Liver (tissue), 7 donors: ENCODE measurements at regions not wholly inside any gene's neighbourhood (a gene's known extent, or its start where the extent isn't known, plus 50 kb on each side); places are given as distances from the start of the nearest gene placed in this dataset.

Source experiments
- DNase-seq: peaks from one replicate; pipeline ENCODE4 v3.0.0-alpha.2; 2017; ENCODE audit warnings: low spot score
- H3K27ac ChIP-seq, 2 donors: one replicate each; pipeline ENCODE4 v1.7.0; 2013; ENCODE audit warnings: inconsistent platforms in 2 of 2, low read length in 2 of 2, control low read depth in 1 of 2, low read depth in 1 of 2, mild to moderate bottlenecking in 1 of 2
- H3K27me3 ChIP-seq, 4 donors: one replicate each; pipeline versions ENCODE4 v1.6.1 to v1.7.0; 2013; ENCODE audit warnings: low read length in 3 of 4, inconsistent platforms in 1 of 4, mild to moderate bottlenecking in 1 of 4, moderate library complexity in 1 of 4; ENCODE audit not compliant: control insufficient read depth in 4 of 4, insufficient read depth in 4 of 4
- H3K36me3 ChIP-seq, 4 donors: one replicate each; pipeline versions ENCODE4 v1.6.1 to v1.7.0; 2013; ENCODE audit warnings: low read length in 3 of 4, mild to moderate bottlenecking in 3 of 4, low read depth in 1 of 4, moderate library complexity in 1 of 4; ENCODE audit not compliant: control insufficient read depth in 4 of 4, insufficient read depth in 3 of 4
- H3K4me1 ChIP-seq, 4 donors: one replicate each; pipeline versions ENCODE4 v1.6.1 to v1.7.0; 2013; ENCODE audit warnings: low read length in 3 of 4, mild to moderate bottlenecking in 3 of 4, moderate library complexity in 1 of 4; ENCODE audit not compliant: control insufficient read depth in 4 of 4, insufficient read depth in 4 of 4
- H3K4me3 ChIP-seq, 3 donors: one replicate each; pipeline versions ENCODE4 v1.6.1 to v1.7.0; 2013; ENCODE audit warnings: low read length in 3 of 3, control low read depth in 1 of 3, low read depth in 1 of 3, mild to moderate bottlenecking in 1 of 3
- H3K9ac ChIP-seq, 2 donors: one replicate each; pipeline ENCODE4 v1.7.0; 2013; ENCODE audit warnings: low read length in 2 of 2, mild to moderate bottlenecking in 2 of 2, moderate library complexity in 2 of 2, control low read depth in 1 of 2, low read depth in 1 of 2
- H3K9me3 ChIP-seq, 4 donors: one replicate each; pipeline versions ENCODE4 v1.6.1 to v1.7.0; 2013; ENCODE audit warnings: low read length in 3 of 4; ENCODE audit not compliant: control insufficient read depth in 4 of 4
- ATF3 ChIP-seq: IDR thresholded peaks from 2 replicates; pipeline ENCODE4 v1.6.1; 2016; ENCODE audit warnings: antibody characterized with exemption
- EGR1 ChIP-seq, 2 donors: IDR thresholded peaks; 2 replicates each; pipeline ENCODE4 v1.6.1; 2016 to 2018; ENCODE audit warnings: antibody characterized with exemption in 2 of 2, low read depth in 2 of 2
- FOXA1 ChIP-seq: IDR thresholded peaks from 2 replicates; pipeline ENCODE4 v1.6.1; 2016; ENCODE audit warnings: antibody characterized with exemption
- FOXA2 ChIP-seq: IDR thresholded peaks from 2 replicates; pipeline ENCODE4 v1.6.1; 2016; ENCODE audit warnings: antibody characterized with exemption
- GABPA ChIP-seq, 2 donors: IDR thresholded peaks in 1 of 2; conservative IDR thresholded peaks in 1 of 2; 2 replicates each; pipeline ENCODE4 v1.6.1; 2016; ENCODE audit warnings: antibody characterized with exemption in 2 of 2, mild to moderate bottlenecking in 1 of 2, moderate library complexity in 1 of 2
- HNF4A ChIP-seq, 2 donors: conservative IDR thresholded peaks; 2 replicates each; pipeline ENCODE4 v1.6.1; 2016; ENCODE audit warnings: antibody characterized with exemption in 2 of 2, mild to moderate bottlenecking in 2 of 2
- HNF4G ChIP-seq: IDR thresholded peaks from 2 replicates; pipeline ENCODE4 v1.6.1; 2016; ENCODE audit warnings: antibody characterized with exemption
- JUND ChIP-seq, 2 donors: IDR thresholded peaks; 2 replicates each; pipeline ENCODE4 v1.6.1; 2016; ENCODE audit warnings: antibody characterized with exemption in 2 of 2
- MAX ChIP-seq: IDR thresholded peaks from 2 replicates; pipeline ENCODE4 v1.6.1; 2016; ENCODE audit warnings: antibody characterized with exemption
- NR2F2 ChIP-seq: IDR thresholded peaks from 2 replicates; pipeline ENCODE4 v1.6.1; 2016; ENCODE audit warnings: antibody characterized with exemption
- RAD21 ChIP-seq, 2 donors: IDR thresholded peaks; 2 replicates each; pipeline ENCODE4 v1.6.1; 2016; ENCODE audit warnings: antibody characterized with exemption in 2 of 2, mild to moderate bottlenecking in 2 of 2
- REST ChIP-seq: IDR thresholded peaks from 2 replicates; pipeline ENCODE4 v1.6.1; 2016; ENCODE audit warnings: antibody characterized with exemption, mild to moderate bottlenecking
- RXRA ChIP-seq, 2 donors: IDR thresholded peaks; 2 replicates each; pipeline ENCODE4 v1.6.1; 2017 to 2018; ENCODE audit warnings: antibody characterized with exemption in 2 of 2, mild to moderate bottlenecking in 1 of 2
- SP1 ChIP-seq: IDR thresholded peaks from 2 replicates; pipeline ENCODE4 v1.6.1; 2018; ENCODE audit warnings: antibody characterized with exemption, mild to moderate bottlenecking
- TAF1 ChIP-seq: conservative IDR thresholded peaks from 2 replicates; pipeline ENCODE4 v1.6.1; 2016; ENCODE audit warnings: antibody characterized with exemption, mild to moderate bottlenecking
- YY1 ChIP-seq: IDR thresholded peaks from 2 replicates; pipeline ENCODE4 v1.6.1; 2016; ENCODE audit warnings: antibody characterized with exemption, mild to moderate bottlenecking
- ZBTB33 ChIP-seq: IDR thresholded peaks from 2 replicates; pipeline ENCODE4 v1.6.1; 2016; ENCODE audit warnings: antibody characterized with exemption
- WGBS: extraction: QIAGEN DNeasy Blood & Tissue Kit; methylation state at CpG from one replicate; pipeline ENCODE4 v1.1.7; 2013; 5-methylcytosine and 5-hydroxymethylcytosine counted together
- donor health status: healthy.
- donor health status: healthy.
- donor health status: healthy.
- donor health status: healthy.

GRCh38 chr6:139738801-139739455, 364.5 kb upstream of the CITED2 start:
- TF ChIP-seq RXRA (IDR thresholded peaks at IDR 0.05) (no peak), FOXA1 (no peak), NR2F2 (no peak), FOXA2 (no peak), SP1 (no peak), HNF4G (no peak), HNF4A (conservative IDR thresholded peaks at IDR 0.05) (no peak), EGR1 (IDR thresholded peaks at IDR 0.05; ENCODE audit: low read depth in 2 of 2) (no peak), MAX (no peak), YY1 (no peak), REST (no peak), ZBTB33 (no peak), GABPA (IDR thresholded peaks at IDR 0.05 in 1 of 2, conservative IDR thresholded peaks at IDR 0.05 in 1 of 2) (no peak), TAF1 (no peak), JUND (IDR thresholded peaks at IDR 0.05) (no peak), ATF3 (no peak), RAD21 (IDR thresholded peaks at IDR 0.05) (no peak)
- DNase-seq, result no peak
- H3K36me3 ChIP-seq, result no peaks in the 10 kb centered on the region

GRCh38 chr6:139736325-139736906, 362.0 kb upstream of the CITED2 start:
- Histone ChIP-seq H3K9me3 (no peaks in the 10 kb centered on the region), H3K9ac (no peak overlapping the region), H3K27ac (no peak overlapping the region), H3K36me3 (no peaks in the 10 kb centered on the region), H3K27me3 (no peaks in the 10 kb centered on the region), H3K4me3 (no peak overlapping the region), H3K4me1 (no peaks in the 10 kb centered on the region)
- WGBS, result 88% methylated on average over 2 of the region's 2 CpGs
- TF ChIP-seq ATF3 (no peak), NR2F2 (no peak), GABPA (IDR thresholded peaks at IDR 0.05 in 1 of 2, conservative IDR thresholded peaks at IDR 0.05 in 1 of 2) (no peak), YY1 (no peak), HNF4A (conservative IDR thresholded peaks at IDR 0.05) (no peak), TAF1 (no peak)
- no peak for DNase-seq

More at GRCh38 chr6:139738801-139739455, 364.5 kb upstream of the CITED2 start:
- Histone ChIP-seq H3K4me1 (peaks cover 0 to 3% (median 0%) of the 10 kb centered on the region in 4 donors), H3K27ac (no peak overlapping the region), H3K4me3 (no peak overlapping the region), H3K9ac (no peak overlapping the region), H3K27me3 (no peaks in the 10 kb centered on the region), H3K9me3 (no peaks in the 10 kb centered on the region)
- 91% methylated on average over 3 of the region's 3 CpGs for WGBS
